ENCODE measurements at regions not wholly inside any gene's neighbourhood (a gene's known extent, or its start where the extent isn't known, plus 50 kb on each side); places are given as distances from the start of the nearest gene placed in this dataset.

DNA sequence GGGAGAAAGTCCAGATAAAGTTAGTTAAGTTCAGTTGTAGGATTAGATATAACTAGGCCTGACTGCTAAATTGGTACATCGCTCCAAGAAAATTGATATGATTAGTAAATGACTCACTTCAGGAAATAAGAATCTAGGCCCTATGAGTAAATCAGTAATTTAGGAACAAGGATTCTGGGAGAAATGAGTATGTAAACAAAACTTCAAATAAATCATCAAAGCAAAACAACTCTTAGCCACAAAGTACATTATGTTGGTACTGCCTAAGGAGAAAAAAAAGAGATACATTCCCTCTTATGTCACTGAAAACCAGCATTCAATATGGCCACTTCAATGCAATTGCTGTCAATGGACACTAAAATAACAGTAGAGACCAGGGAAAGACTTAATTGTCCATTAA is 529.1 kb downstream of the ZNF804A start:
- H3K4me2 ChIP-seq, result no peak overlapping the region
- DNase-seq, result no peak

DNA sequence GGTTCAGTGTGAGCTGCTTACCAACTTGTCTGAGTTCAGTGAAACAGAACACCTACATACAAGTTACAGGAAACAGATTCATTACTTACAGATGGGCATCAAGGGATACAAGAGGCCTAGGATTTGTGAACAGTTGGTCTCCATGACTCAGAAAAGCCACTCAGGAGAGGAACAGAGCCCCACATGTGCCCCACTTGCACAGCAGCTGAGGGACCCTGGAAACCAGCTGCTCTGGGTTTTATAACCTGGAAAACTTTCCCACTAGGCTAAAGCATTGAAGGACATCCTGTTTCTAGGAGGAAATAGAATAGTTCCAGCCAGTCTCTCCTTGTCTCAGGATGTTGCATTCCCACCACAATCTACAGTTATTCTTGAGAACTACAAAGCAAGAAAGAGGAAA is 530.0 kb downstream of the ZNF804A start:
- Histone ChIP-seq H3K9me3 (no peaks in the 10 kb centered on the region), H3K4me1 (ENCODE audit: control insufficient read depth in 1 of 2, insufficient read depth in 2 of 2, low read depth in 1 of 2, low read length in 1 of 2) (no peaks in the 10 kb centered on the region), H3K4me2 (no peak overlapping the region), H3K79me2 (ENCODE audit: insufficient read depth) (no peaks in the 10 kb centered on the region), H3K4me3 (ENCODE audit: low read depth in 2 of 2, low read length in 1 of 2) (no peak overlapping the region), H2AFZ (ENCODE audit: low read depth) (no peak overlapping the region), H3F3A (replicated peaks; ENCODE audit: insufficient read depth) (no peaks in the 10 kb centered on the region), H3K9me2 (no peaks in the 10 kb centered on the region), H3K9ac (no peak overlapping the region), H3K36me3 (replicated peaks in 1 of 2; ENCODE audit: control insufficient read depth in 1 of 2, insufficient read depth in 2 of 2, low read length in 1 of 2) (no peaks in the 10 kb centered on the region), H3K27ac (ENCODE audit: low read depth in 2 of 2, low read length in 1 of 2) (no peak overlapping the region), H4K20me1 (ENCODE audit: insufficient read depth) (no peaks in the 10 kb centered on the region), H3K27me3 (ENCODE audit: insufficient read depth) (no peaks in the 10 kb centered on the region)
- POLR2A ChIA-PET, result no interaction called here
- CTCF ChIA-PET, result no interaction called here
- DNase-seq, result no peak
- TF ChIP-seq TAF1 (IDR thresholded peaks at IDR 0.05; ENCODE audit: borderline replicate concordance, low read depth, low read length) (no peak), ZBTB33 (IDR thresholded peaks at IDR 0.05; ENCODE audit: borderline replicate concordance, low read depth) (no peak), ELF1 (IDR thresholded peaks at IDR 0.05) (no peak), RAD21 (IDR thresholded peaks at IDR 0.05; ENCODE audit: low read length) (no peak), RFX5 (IDR thresholded peaks at IDR 0.05; ENCODE audit: low read length) (no peak), NFIC (IDR thresholded peaks at IDR 0.05; ENCODE audit: borderline replicate concordance) (no peak), POLR2AphosphoS5 (IDR thresholded peaks at IDR 0.05; ENCODE audit: low read depth, low read length) (no peak), TEAD4 (IDR thresholded peaks at IDR 0.05; ENCODE audit: borderline replicate concordance, insufficient read depth) (no peak), SIN3A (IDR thresholded peaks at IDR 0.05; ENCODE audit: borderline replicate concordance, low read depth, low read length) (no peak), CHD2 (IDR thresholded peaks at IDR 0.05; ENCODE audit: low read length, partially characterized antibody) (no peak), RXRA (IDR thresholded peaks at IDR 0.05; ENCODE audit: borderline replicate concordance, low read depth) (no peak), EP300 (IDR thresholded peaks at IDR 0.05; ENCODE audit: borderline replicate concordance in 1 of 2, low read depth in 1 of 2, low read length in 1 of 2) (no peak)
- TF ChIP-seq, protein P1, sequence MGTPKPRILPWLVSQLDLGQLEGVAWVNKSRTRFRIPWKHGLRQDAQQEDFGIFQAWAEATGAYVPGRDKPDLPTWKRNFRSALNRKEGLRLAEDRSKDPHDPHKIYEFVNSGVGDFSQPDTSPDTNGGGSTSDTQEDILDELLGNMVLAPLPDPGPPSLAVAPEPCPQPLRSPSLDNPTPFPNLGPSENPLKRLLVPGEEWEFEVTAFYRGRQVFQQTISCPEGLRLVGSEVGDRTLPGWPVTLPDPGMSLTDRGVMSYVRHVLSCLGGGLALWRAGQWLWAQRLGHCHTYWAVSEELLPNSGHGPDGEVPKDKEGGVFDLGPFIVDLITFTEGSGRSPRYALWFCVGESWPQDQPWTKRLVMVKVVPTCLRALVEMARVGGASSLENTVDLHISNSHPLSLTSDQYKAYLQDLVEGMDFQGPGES (IDR thresholded peaks at IDR 0.05; ENCODE audit: low read depth, low read length), result no peak
- TF ChIP-seq, protein P2, sequence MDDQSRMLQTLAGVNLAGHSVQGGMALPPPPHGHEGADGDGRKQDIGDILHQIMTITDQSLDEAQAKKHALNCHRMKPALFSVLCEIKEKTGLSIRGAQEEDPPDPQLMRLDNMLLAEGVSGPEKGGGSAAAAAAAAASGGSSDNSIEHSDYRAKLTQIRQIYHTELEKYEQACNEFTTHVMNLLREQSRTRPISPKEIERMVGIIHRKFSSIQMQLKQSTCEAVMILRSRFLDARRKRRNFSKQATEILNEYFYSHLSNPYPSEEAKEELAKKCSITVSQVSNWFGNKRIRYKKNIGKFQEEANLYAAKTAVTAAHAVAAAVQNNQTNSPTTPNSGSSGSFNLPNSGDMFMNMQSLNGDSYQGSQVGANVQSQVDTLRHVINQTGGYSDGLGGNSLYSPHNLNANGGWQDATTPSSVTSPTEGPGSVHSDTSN (IDR thresholded peaks at IDR 0.05), result no peak

More for the DNA sequence above, 529.1 kb downstream of the ZNF804A start:
- Histone ChIP-seq H3K4me1 (ENCODE audit: control insufficient read depth in 1 of 2, insufficient read depth in 2 of 2, low read depth in 1 of 2, low read length in 1 of 2) (no peaks in the 10 kb centered on the region), H3K36me3 (replicated peaks in 1 of 2; ENCODE audit: control insufficient read depth in 1 of 2, insufficient read depth in 2 of 2, low read length in 1 of 2) (no peaks in the 10 kb centered on the region), H3K79me2 (ENCODE audit: insufficient read depth) (no peaks in the 10 kb centered on the region), H3K4me3 (ENCODE audit: low read depth in 2 of 2, low read length in 1 of 2) (no peak overlapping the region), H3K9me3 (no peaks in the 10 kb centered on the region), H3F3A (replicated peaks; ENCODE audit: insufficient read depth) (no peaks in the 10 kb centered on the region), H2AFZ (ENCODE audit: low read depth) (no peak overlapping the region), H3K27ac (ENCODE audit: low read depth in 2 of 2, low read length in 1 of 2) (no peak overlapping the region), H4K20me1 (ENCODE audit: insufficient read depth) (no peaks in the 10 kb centered on the region), H3K9ac (no peak overlapping the region), H3K27me3 (ENCODE audit: insufficient read depth) (no peaks in the 10 kb centered on the region), H3K9me2 (no peaks in the 10 kb centered on the region)
- WGBS (ENCODE audit: low lambda C conversion rate), result 67% methylated on average over 1 of the region's 1 CpG
- ChIA-PET CTCF (interaction anchor here (0.5 kb wide), 1 partner anchor 10 kb away, joined by 3 read pairs; no protein-coding TSS in a partner anchor), POLR2A (no interaction called here)
- TF ChIP-seq RXRA (IDR thresholded peaks at IDR 0.05; ENCODE audit: borderline replicate concordance, low read depth), result no peak
- no peak for TF ChIP-seq YY1 (IDR thresholded peaks at IDR 0.05; ENCODE audit: low read depth)
- no peak for TF ChIP-seq NFIC (IDR thresholded peaks at IDR 0.05; ENCODE audit: borderline replicate concordance)
- TF ChIP-seq GABPA (IDR thresholded peaks at IDR 0.05; ENCODE audit: low read depth), result no peak
- no peak for TF ChIP-seq SIN3A (IDR thresholded peaks at IDR 0.05; ENCODE audit: borderline replicate concordance, low read depth, low read length)
- no peak for TF ChIP-seq JUND (IDR thresholded peaks at IDR 0.05)
- TF ChIP-seq REST (IDR thresholded peaks at IDR 0.05; ENCODE audit: low read depth, low read length), result no peak
- no peak for TF ChIP-seq RFX5 (IDR thresholded peaks at IDR 0.05; ENCODE audit: low read length)
